ENCODE measurements at regions not wholly inside any gene's neighbourhood (a gene's known extent, or its start where the extent isn't known, plus 50 kb on each side); places are given as distances from the start of the nearest gene placed in this dataset.

- DNase-seq: no peak
These were observed 334.2 kb upstream of the SLC30A5 start for GRCh38 chr5:68759593-68759992.

- no peak for DNase-seq
These were observed 331.6 kb upstream of the SLC30A5 start for GRCh38 chr5:68762201-68762600.

GRCh38 chr5:68766952-68767464, 326.8 kb upstream of the SLC30A5 start:
- no peak for DNase-seq

GRCh38 chr5:68770551-68770950, 323.3 kb upstream of the SLC30A5 start:
- DNase-seq: no peak

GRCh38 chr5:68771221-68771620, 322.6 kb upstream of the SLC30A5 start:
- no peak for DNase-seq

GRCh38 chr5:68771732-68772131, 322.1 kb upstream of the SLC30A5 start:
- DNase-seq: no peak

GRCh38 chr5:68776381-68776780, 317.4 kb upstream of the SLC30A5 start:
- no peak for DNase-seq

- no peak for DNase-seq
These were observed 316.7 kb upstream of the SLC30A5 start for GRCh38 chr5:68777135-68777534.

GRCh38 chr5:68778484-68778883, 315.3 kb upstream of the SLC30A5 start:
- no peak for DNase-seq

- DNase-seq: no peak
These were observed 313.4 kb upstream of the SLC30A5 start for GRCh38 chr5:68780299-68780955.

- no peak for DNase-seq
These were observed 300.7 kb upstream of the SLC30A5 start for GRCh38 chr5:68793074-68793473.

- DNase-seq: no peak
These were observed 299.8 kb upstream of the SLC30A5 start for GRCh38 chr5:68793993-68794392.

- no peak for DNase-seq
These were observed 298.6 kb upstream of the SLC30A5 start for GRCh38 chr5:68795190-68795589.

- DNase-seq: no peak
These were observed 294.7 kb upstream of the SLC30A5 start for GRCh38 chr5:68798877-68799843.

- DNase-seq: no peak
These were observed 291.4 kb upstream of the SLC30A5 start for GRCh38 chr5:68802430-68802829.

- no peak for DNase-seq
These were observed 289.9 kb upstream of the SLC30A5 start for GRCh38 chr5:68803881-68804319.

- no peak for DNase-seq
These were observed 289.5 kb upstream of the SLC30A5 start for GRCh38 chr5:68804343-68804742.

GRCh38 chr5:68805444-68805843, 288.4 kb upstream of the SLC30A5 start:
- DNase-seq: no peak

- DNase-seq: no peak
These were observed 276.2 kb upstream of the SLC30A5 start for GRCh38 chr5:68817632-68818031.

- DNase-seq: no peak
These were observed 275.6 kb upstream of the SLC30A5 start for GRCh38 chr5:68818057-68818695.

GRCh38 chr5:68818870-68819269, 274.9 kb upstream of the SLC30A5 start:
- no peak for DNase-seq

GRCh38 chr5:68821056-68821455, 272.8 kb upstream of the SLC30A5 start:
- no peak for DNase-seq

GRCh38 chr5:68822796-68823195, 271.0 kb upstream of the SLC30A5 start:
- no peak for DNase-seq

All from activated CD4-positive, CD25-positive, alpha-beta regulatory T cell treated with anti-CD3 and anti-CD28 coated beads, Interleukin-2, amount 50 U/mL, for 72 hours (primary cell).